ENCODE measurements at regions not wholly inside any gene's neighbourhood (a gene's known extent, or its start where the extent isn't known, plus 50 kb on each side); places are given as distances from the start of the nearest gene placed in this dataset.

- TF ChIP-seq ELK4 (CRISPR knock-in tag; IDR thresholded peaks at IDR 0.05; ENCODE audit: borderline replicate concordance) (no peak), ZSCAN9 (CRISPR knock-in tag; IDR thresholded peaks at IDR 0.05; ENCODE audit: borderline replicate concordance) (no peak), ZNF317 (CRISPR knock-in tag; IDR thresholded peaks at IDR 0.05) (no peak), KLF12 (CRISPR knock-in tag; IDR thresholded peaks at IDR 0.05; ENCODE audit: borderline replicate concordance) (no peak), ZNF432 (CRISPR knock-in tag; IDR thresholded peaks at IDR 0.05; ENCODE audit: borderline replicate concordance) (no peak), NR3C1 (CRISPR knock-in tag; IDR thresholded peaks at IDR 0.05) (no peak), ZNF589 (CRISPR knock-in tag; conservative IDR thresholded peaks at IDR 0.05) (no peak), PRMT3 (CRISPR knock-in tag; IDR thresholded peaks at IDR 0.05; ENCODE audit: borderline replicate concordance, low read depth) (no peak), ZNF543 (CRISPR knock-in tag; IDR thresholded peaks at IDR 0.05) (0 out of 2 replicates have a peak, but pooled peaks have one; percentile 25), ZNF17 (CRISPR knock-in tag; IDR thresholded peaks at IDR 0.05) (no peak), ZEB1 (IDR thresholded peaks at IDR 0.05; ENCODE audit: insufficient replicate concordance, low read depth) (no peak), ZFP82 (CRISPR knock-in tag; IDR thresholded peaks at IDR 0.05; ENCODE audit: borderline replicate concordance) (peak; percentile 21), ZNF883 (CRISPR knock-in tag; IDR thresholded peaks at IDR 0.05; ENCODE audit: not compliant biosample characterization) (no peak), ZBTB40 (IDR thresholded peaks at IDR 0.05) (no peak), ZBTB40 (CRISPR knock-in tag; IDR thresholded peaks at IDR 0.05) (peak; percentile 52; the same call in 1 of the 2 replicates), ZSCAN22 (CRISPR knock-in tag; IDR thresholded peaks at IDR 0.05) (no peak)
These were observed 89.3 kb upstream of the GSE1 start (continued) for GRCh38 chr16:85523602-85524364.
